Islet of Langerhans (tissue), 1 donor: ENCODE measurements at regions not wholly inside any gene's neighbourhood (a gene's known extent, or its start where the extent isn't known, plus 50 kb on each side); places are given as distances from the start of the nearest gene placed in this dataset.

Experiments
- FAIRE-seq: peaks from one replicate; lab custom pipeline; 2011; peaks lifted over from hg19 to GRCh38; lab: Jason Lieb, UNC

DNA sequence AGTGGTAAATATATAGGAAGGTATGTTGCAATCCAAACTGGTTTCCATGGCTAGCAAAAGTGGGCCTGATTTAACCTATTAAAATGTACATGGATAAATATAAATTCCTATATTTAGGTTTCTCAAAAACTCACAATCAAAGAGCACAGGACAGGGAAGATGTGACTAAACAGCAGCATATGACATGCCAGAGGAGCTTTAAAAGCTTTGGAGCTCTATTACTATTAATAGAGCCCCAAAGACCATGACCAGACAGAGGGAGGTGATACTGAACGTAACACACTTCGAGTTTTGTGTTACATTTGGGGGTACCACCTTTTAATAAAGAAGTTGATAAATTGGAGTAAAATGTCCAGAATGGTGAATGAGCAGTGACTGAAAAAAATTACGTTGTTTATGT, 179.5 kb upstream of the SLC14A2 start:
- FAIRE-seq: no peak

DNA sequence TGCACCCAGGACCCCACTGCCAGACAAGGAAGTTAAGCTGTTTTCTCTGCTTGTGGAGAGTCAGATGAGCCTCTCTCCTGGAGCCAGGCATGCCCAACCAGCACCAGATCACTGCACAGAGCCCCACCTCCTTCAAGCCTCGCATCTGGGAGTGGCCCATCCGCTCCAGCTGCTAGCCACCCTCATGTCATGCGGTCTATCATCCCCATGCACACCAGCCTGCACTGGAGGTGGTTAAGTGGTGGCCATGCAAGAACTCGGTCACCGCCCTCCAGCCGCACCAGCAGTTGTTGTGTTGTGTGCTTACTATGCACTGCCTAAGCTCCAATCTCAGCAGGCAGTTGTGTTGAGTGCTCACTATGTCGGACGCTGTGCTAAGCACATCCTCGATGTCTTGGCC, 177.9 kb upstream of the SLC14A2 start:
- FAIRE-seq: no peak

DNA sequence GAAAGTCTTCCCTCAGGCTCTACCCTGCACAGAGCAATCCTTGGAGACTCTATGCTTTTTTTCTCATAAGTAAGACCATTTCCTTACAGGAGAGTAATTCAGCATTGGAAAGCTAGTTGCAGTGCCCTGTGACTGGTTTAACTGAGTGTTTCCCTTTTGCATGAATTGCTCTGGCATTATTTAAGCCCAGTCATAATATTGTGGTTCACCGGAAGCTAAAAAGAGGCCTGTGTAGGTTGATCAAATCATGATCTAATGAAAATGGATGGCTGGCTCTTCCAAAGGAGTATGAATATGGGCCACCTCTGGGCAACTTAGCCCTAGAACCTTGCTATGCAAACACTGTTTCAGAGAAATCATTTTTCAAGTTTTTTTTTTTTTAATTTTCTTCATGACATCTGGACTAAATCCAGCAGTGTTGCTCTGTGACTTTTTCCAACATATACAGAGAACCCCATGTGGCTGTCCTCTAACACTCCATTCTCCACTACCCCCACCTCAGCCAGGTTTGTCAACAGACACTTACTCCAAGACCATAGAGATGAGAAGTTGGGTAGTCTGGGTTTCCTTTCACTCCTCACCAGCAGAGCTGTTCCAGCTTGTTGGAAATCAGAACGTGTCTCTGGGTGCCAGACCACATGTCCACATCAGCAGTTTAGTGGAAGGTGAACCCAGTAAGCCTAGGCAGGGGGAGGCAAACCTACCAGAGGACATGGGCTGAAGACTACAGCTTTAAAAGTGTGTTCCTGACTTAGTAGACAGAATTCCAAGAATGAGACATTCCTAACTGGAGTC, 175.2 kb upstream of the SLC14A2 start:
- FAIRE-seq: no peak

DNA sequence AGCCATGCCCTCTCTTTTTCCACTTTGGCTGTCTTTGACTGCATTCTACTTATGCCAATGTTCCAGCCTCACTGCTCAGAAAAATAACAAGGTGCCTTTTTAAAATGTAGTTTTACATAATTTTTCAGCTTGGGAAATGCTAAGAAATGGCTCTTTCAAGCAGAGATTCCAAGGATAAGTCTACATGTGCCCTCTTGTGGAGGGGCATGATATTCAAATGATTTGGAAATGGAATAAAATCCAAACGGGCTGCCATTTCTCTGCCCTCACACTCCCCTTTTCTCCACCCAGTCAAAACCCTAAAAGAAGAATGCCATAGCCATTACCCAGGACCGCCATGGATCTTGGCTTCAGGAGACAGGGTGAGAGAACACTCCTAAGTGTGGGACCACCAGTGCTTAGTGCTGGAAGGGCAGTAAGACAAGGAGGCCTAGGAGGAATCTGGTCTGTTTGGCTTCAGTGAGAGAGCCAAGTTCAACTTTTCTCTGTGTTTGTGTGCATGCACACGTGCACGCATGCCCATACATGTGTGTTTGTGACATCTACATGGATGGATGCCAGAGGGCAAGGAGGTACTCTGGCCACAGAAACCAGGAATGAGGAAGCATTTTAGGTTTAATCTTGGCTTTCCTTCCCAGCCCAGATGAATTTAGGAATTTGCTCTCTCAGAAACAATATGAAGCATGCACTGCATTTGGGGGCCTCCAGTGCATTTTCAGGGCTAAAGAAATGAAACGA, 174.0 kb upstream of the SLC14A2 start:
- FAIRE-seq: no peak

DNA sequence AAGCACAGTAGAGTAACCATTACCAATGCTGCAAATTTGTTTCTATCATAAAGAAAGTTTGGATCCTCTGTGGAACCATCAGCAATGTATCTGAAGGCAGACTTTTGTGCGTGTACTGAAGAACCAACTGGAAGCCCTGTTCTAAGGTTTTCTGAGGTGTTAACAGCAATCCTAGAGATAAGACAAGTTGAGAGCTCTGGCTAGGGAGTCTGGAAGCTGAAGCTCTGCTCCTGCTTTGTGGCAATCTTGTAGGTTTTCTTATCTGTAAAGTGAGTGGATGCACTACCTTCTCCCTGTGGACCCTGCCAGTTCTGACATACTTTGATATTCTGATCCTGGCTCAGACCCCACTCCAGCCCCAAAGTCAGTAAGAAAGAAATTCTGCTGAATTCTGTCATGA, 171.2 kb upstream of the SLC14A2 start:
- no peak for FAIRE-seq

DNA sequence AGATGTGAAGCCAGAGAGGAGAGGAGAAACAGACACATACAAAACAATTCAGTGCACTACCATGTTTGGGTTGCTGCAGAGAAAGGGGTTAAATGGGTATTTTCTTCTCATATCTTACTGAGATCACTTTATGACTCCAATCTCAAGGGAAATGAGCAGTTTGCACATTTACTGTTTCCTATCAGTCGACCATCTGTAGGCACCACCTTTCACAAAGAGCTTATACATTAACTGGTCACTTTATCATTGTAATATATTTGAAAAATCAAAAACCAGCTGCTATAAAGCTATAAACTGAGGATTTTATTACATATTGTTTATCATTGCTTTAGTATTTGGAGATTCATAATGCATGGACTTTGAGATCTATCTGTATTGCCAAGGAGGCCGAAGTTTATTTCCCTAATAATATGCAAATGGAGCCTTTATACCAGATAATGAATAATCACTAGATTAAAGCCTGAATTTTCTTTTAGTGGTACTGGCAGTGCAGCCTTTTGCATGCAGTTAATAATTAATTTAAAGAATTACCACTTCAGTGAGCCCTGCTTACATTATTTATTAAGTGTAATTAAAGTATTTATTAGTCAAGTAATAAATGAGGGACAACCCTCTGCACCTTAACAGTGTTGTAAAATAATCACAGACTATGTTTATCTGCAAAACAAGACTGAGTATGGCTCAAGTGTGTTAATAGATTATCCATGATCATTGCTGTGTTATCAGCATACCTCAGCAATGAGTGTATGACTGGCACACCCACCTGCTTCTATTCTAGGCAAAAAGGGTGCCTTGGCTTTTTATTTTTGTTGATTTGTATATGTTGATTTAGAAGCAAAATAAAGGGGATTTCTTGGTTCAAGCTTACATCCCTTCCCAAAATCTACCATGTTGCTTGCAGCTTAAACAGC, 167.7 kb upstream of the SLC14A2 start:
- peak; percentile 65 for FAIRE-seq

DNA sequence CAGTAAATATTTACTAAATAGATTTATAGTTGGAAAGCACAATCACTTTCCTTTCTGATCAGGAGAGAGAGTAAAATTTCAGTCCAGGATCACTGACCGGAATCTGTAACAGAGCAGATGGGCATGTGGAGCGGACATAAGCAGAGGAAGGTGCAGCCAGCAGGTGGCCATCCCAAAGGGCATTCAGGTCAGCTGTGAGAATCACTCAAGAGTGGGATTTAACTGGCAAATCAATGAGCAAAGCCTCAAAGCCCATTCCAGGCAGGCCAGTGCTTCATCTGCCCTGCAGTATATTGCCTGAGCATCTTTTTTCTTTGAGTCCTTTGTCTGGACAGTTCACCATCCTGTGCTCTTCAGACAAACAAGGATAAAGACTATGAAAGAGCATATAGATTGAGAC, 166.4 kb upstream of the SLC14A2 start:
- FAIRE-seq: peak; percentile 24

DNA sequence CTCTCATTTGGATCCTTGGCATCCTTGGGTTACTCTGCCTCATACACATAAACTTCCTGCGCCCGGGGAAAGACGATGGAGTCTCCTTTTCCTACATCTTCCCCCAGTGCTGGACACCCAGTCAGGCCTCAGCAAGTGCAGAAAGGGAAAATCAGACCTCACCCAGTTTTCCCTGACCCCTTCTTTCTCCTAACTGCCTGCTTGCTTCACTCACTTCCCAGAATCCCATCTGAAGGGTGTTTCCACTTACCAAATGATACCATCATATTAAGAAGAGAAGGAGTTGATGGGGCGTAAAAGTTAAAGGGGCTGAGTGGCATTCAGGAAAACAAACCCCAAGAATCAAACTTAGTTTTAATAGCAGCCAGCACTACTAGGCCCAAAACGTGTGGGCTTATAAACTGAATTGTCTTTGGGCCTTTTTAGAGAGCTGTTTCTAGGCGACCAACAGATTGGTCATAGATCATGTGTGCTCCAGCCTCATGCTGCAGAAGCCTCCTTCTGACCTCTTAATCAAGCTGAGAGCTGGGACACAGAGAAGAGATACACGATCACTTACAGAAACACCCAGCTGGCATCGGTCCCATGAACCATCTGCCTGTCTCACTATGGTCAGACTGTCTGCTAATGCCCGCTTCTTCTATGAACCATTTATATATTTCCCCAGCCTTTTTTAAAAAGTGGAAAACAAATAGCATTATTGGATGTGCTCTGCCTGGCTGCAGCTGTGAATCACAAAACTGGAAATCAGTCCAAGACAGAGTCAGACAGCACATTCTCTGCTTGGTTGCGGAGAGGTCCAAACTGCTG, 165.7 kb upstream of the SLC14A2 start:
- FAIRE-seq: peak; percentile 98

DNA sequence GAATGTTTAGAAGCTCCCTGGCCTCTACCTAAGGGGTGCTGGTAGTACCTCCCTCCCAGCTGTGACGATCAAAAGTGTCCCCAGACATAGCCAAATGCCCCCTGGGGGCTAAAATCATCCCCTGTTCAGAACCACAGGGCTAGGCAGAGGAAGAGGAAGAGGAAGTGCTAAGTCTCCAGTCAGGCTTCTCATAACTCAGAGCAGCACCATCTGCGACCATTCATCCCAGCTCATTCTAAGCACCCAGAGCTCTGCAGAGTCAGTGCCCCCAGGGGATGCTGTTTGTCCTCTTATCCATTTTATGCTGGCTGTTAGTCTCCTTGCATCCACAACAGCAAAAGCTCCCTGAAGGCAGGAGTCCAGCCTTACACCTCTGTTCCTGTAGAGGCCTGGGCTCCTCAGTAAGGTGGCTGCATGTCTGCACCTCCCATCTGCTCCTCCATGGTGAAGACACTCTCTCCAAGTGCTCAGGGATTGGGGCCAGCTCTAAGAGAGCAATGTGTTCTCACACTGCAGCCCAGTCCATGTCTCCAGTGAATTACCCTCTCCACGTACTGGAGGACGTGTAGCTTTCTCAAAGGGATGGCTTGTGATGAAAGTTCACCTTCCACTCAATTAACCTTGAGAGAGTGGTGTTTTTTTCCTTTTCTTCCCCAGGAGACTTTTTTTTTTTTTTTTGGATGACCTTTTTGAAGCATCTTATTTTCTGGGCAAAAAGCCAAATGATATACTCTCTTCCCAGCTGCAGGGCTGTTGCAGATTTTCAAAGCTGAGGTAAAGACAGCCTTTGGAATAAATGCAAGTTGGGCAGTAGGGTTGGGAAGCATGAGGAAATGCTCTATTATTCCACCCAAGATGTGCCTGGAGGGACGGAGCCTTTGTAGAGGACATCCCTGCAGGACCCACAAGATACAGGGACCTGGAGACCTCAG, 158.9 kb upstream of the SLC14A2 start:
- FAIRE-seq: no peak

DNA sequence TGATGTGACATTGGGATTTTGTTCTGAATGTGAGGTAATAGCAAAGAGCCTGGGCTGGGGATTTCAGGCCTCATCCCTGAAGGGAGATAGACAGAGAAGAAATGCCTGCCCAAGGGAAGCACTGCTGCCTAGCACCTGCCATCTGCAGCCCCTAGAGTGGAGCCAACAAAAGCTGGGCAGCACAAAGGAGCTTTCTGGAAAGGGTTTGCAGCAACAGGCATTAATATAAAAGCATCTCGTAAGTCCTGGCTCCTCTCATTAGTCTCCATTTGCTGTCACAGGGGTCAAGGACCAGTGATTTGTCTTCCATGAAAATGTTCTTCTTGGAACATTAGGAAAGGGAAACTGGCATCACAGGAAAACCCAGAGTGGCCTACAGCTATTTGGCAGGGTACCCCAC, 157.2 kb upstream of the SLC14A2 start:
- no peak for FAIRE-seq

DNA sequence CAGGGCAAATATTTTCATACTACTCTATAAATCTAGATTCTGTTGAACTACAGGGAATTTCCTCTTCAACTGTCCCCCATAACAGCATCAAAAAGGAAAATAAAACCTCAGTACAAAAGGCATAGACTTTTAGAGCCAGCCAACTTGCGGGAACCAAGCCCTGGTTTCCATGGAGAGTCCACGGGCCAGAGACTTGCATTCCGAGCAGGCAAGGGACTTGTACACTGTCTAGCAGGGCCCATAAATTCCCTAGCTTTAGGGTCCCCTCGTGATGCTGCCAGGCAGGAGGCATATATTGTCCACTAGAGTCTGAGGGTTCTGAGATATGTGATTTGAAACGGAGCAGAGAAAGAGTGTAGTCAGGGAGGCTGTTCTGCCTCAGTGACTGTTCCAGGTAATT, 153.1 kb upstream of the SLC14A2 start:
- no peak for FAIRE-seq

DNA sequence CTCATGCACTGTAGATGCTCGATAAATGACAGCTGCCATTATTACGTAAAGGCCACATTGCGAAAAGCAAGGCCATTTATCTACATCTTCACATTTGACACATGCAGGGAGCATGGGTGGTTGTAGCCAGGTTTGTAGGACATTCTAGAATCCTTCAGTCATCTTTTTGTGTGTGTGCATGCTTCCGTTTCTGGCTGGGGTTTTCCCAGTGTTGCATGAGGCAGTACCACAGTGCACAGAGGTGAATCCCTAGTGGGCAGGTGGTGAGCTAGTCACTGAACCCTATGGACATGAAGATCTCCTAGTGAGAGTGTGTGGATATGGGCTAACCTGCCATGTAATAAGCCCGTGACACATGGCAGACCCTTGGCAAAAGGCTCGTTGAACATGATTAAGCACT, 151.8 kb upstream of the SLC14A2 start:
- no peak for FAIRE-seq

DNA sequence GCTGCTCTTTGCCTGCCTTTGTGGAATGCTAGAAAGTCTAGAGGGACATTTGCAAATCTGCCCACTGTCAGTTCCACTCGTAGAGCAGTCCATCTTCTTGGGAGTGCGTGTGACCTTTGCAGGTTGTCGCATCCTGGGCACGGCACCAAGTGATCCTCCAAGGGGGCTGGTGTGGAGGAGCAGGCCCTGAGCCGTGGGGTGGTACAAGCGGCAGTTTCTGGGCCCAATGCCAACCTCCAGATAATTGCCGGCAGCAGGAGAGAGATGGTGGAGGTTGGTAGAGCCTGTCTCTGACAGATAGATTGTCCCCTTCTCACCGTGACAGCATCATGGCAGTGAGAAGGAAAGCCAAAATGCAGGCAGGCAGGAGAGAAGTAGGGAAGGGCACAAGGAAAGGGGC, 150.7 kb upstream of the SLC14A2 start:
- no peak for FAIRE-seq

DNA sequence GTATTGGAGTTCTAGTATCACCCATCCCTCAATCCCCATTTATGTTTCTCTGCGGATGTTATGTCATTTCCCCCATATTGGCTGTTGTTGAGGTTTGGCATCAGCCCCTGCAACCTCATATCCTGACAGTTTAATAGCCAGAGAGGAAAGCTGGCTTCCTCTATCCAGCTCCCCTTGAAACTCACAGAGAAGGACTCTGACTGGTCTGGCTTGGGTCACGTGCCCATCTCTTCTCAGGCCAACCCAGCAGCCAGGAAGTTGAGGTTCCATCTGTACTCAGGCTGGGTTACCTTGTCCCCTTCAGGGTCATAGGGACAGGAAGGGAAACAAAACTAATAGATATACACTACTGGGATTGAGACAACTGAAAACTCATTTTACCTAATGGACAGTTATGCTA, 148.0 kb upstream of the SLC14A2 start:
- no peak for FAIRE-seq

DNA sequence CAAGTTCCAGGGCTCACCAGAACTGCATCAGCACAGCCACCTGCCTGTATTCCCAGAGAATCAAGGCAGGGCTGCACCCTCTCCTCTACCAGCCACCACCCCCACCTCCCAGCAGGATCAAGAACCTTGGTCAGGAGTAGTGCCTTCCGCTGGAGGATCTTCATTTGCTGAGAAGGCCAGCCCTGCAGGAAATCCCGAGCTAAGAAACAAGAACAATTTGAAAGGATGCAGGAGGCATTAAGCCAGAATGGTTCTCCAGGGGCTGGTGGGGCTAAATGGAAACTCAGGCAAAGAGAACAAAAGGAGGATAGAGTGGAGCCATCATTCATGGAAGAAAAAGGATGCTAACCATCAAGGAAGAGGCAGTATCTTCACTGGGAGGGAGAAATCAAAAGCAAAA, 147.3 kb upstream of the SLC14A2 start:
- FAIRE-seq: no peak

DNA sequence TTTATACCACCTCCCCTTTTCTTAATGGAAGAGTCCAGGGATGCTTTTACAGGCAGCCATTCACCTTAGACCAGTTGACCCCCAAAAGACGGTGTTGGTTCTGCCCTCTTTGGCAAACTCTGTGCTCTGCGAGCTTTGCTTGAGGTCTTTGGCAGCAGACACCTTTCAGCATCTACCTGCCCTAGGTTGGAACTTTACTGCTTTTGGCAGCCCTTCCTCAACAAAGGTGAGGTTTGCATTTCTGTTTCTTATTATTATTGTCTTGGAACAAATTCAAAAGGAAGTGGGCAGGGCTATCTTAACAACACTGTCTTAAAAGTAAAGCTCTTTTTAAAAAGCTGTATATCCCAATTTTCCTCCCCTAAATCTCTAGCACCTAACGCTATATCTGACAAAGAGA, 136.4 kb upstream of the SLC14A2 start:
- FAIRE-seq: no peak

DNA sequence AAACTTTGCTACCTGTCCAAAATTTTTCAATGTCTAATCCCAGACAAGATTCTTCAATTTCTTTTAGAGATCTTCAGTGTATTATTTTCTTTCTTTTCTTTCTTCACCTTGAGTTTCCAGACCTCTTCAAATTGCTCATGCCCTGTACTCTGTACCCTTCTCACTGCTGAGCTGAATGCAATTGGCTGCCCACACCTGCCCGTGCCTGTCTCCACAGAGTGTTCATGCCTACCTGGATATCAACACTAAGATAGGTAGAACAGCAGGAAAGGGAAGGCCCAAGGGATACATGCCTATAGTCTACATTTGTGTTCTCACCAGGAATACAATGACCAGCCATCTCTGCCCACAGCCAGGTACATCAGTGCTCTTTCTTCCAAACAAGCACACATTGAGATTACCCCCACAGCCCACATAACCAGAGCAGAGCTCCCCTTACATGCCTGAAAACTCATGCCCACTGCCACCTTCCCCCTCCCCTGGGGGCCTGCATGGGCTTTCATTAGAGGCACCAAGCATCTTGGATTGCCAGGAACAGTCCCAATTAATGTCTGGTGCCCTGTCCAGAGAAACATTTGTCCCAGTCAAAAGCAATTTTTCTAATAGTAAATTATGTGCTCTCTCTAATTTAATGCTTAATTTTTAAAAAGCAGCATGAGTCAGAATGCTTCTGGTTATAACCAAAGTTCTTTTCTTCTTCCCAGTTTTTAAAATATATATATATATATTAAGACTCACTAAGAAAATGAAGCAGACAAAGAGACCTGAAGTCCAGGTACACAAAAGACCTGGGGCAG, 134.9 kb upstream of the SLC14A2 start:
- FAIRE-seq: no peak

DNA sequence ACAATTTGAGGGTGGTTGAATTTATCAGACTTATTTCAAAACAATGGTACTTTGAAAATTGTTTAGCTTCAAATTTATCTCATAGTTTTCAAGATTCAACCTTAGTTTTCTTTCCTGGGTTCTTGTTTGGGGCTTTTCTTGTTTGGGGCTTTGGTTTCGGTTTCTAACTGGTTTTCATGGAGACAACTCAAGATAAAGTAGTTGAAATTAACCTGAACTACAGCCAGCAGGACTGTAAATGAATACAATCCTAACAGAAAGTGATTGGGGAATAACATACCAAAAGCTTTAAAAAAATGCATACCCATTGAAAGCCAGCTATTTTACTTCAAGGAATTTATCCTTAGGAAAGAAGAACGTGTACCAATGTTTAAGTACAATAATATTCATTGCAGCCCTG, 133.5 kb upstream of the SLC14A2 start:
- FAIRE-seq: no peak

DNA sequence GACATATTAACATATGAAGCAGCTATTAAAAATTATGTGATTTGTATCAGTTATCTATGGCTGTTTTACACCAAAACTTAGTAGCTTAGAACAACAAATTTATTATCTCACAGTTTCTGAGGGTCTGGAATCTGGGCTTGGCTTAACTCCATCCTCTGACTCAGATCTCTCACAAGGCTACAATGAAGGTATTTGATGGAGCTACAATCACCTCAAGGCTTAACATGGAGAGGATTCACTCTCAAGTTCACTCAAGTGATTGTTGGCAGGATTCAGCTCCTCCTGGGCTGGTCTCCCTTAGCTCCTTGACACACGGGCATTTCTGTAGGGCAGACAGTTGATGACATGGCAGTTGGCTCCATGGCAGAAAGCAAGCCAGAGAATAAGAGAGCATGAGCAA, 133.0 kb upstream of the SLC14A2 start:
- no peak for FAIRE-seq

DNA sequence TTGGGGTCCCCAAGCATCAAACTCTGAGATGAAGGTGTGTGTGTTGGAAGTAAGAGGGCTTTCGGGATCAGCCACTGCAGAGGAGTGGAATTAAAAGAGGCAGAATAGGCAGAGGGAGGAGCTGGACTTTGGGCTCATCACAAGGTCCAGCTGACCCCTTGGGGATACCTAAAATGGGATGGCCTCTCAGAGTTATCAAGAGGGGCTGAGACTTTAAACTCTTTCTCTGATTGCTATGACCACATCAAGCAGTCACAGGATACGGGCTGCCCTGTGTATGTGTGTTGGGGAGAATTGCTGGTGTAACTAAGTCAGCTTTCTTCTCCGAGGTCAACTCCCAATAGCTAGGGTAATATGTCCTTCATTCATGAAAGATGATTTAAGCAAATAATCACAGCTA, 127.7 kb upstream of the SLC14A2 start:
- FAIRE-seq: no peak
